Omental fat pad (tissue), 3 donors: ENCODE measurements at regions not wholly inside any gene's neighbourhood (a gene's known extent, or its start where the extent isn't known, plus 50 kb on each side); places are given as distances from the start of the nearest gene placed in this dataset.

Experiments
- ATAC-seq: fragments of 150-250 bp; one replicate; pipeline ENCODE4 v1.9.1; 2016; ENCODE audit warnings: mild to moderate bottlenecking, moderate library complexity; ENCODE audit not compliant: low FRiP score
- DNase-seq: peaks from one replicate; pipeline ENCODE4 v3.0.0-alpha.2; 2019; ENCODE audit warnings: low spot score
- TF ChIP-seq, protein P1 (sequence below), 3 donors: fragments of 450-650 bp; IDR thresholded peaks; one replicate each; pipeline ENCODE4 v1.5.1; 2016 to 2017; ENCODE audit warnings: antibody characterized with exemption in 3 of 3, mild to moderate bottlenecking in 3 of 3, moderate library complexity in 2 of 3

DNA sequence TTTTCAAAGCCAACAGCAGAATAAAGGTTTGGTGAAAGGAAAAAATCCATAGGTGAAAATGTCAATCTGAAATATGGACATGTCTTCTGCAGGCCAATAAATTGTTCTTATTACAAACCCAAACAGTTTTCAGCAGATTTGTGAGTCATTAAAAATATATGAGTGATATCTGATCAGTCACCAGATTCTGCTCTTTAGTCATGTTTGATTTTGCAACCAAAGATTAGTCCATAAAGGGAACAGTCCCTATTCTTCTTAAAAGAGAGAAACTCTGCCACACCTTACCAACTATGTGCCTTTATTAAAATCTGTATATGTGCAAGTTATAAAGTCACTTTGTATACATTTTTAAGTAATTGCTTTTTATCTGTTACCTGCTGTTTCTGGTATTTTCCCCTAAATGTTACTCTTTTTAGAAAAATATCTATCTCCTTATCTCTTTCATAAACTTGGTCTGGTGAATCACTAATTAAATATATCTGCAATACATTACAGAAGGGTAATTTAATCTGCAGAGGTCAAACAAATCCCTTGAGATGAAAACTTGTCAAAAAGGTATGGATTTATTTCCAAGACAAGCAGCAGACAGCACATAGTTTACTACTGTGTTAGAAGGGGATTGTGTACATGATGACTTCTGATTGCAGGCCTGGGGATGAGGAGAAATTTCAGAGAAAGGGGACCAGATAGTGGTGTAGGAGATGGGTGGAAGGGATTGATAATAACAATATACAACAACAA, 322.9 kb upstream of the NWD2 start:
- TF ChIP-seq, protein P1, sequence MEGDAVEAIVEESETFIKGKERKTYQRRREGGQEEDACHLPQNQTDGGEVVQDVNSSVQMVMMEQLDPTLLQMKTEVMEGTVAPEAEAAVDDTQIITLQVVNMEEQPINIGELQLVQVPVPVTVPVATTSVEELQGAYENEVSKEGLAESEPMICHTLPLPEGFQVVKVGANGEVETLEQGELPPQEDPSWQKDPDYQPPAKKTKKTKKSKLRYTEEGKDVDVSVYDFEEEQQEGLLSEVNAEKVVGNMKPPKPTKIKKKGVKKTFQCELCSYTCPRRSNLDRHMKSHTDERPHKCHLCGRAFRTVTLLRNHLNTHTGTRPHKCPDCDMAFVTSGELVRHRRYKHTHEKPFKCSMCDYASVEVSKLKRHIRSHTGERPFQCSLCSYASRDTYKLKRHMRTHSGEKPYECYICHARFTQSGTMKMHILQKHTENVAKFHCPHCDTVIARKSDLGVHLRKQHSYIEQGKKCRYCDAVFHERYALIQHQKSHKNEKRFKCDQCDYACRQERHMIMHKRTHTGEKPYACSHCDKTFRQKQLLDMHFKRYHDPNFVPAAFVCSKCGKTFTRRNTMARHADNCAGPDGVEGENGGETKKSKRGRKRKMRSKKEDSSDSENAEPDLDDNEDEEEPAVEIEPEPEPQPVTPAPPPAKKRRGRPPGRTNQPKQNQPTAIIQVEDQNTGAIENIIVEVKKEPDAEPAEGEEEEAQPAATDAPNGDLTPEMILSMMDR (IDR thresholded peaks at IDR 0.05): no peak
- no peak for ATAC-seq
- no peak for DNase-seq

DNA sequence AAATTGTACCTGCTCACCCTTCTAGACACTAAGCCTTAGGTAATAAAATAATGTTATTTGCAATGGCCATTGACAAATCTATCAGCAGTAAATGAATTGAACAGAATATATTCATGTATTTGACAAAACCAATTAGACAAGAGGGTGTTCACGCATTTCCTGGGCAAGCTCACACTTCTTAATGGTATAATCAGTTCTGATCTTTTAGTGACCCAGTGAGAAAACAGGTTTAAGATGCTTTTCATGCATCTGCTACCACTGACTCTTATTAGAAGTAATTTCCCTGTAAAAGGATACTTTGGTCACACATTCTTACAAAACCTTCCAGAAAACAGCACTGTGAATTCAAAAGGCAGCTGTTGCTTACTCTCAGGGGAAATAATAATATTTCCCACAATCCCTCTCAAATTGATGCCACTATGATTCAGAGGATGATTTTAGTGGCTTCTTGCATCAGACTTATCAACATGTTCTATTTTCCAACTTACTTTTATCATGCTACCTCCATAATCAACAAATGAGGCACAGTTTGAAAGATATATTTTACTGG, 313.9 kb upstream of the NWD2 start:
- no peak for DNase-seq
- TF ChIP-seq, protein P1 (IDR thresholded peaks at IDR 0.05): no peak
- no peak for ATAC-seq

DNA sequence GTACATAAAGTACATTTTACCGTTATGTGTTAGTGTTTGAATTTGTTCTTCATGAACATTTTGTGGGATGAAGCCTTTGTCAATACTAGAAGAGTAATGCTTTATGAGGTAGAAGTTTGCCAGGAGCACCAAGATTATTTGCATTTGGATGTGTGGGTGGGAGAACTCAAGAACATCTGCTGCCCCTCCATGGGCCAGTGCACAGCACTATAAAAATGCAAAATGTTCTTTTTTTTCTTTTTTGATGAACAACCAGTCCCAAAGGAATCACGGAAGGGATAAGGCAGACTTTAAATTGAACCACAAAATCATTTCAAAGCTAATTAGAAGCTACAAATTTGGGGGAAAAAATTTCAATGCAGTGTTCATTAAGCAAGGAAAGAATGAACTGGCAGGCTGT, 300.3 kb upstream of the NWD2 start:
- TF ChIP-seq, protein P1 (IDR thresholded peaks at IDR 0.05): no peak
- no peak for ATAC-seq
- DNase-seq: no peak

DNA sequence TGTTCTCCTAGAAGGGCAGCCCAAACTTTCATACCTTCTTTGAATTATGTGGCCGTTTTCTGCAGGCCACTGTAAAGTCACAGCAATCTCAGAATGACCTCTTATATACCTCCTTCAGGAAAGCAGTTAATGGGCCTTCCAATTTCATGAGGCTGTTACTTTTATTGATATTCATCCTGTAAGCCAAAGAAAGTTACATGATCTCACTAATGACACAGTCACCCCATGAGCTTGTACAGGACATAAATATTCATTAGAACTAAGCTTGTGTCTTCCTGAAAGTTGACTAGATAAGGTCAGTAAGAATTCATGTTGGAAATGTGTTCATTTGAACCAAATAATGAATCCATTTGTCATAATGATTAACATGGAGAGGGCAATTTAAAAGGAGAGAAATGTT, 283.1 kb upstream of the NWD2 start:
- TF ChIP-seq, protein P1 (IDR thresholded peaks at IDR 0.05): no peak
- DNase-seq: no peak
- ATAC-seq: no peak

DNA sequence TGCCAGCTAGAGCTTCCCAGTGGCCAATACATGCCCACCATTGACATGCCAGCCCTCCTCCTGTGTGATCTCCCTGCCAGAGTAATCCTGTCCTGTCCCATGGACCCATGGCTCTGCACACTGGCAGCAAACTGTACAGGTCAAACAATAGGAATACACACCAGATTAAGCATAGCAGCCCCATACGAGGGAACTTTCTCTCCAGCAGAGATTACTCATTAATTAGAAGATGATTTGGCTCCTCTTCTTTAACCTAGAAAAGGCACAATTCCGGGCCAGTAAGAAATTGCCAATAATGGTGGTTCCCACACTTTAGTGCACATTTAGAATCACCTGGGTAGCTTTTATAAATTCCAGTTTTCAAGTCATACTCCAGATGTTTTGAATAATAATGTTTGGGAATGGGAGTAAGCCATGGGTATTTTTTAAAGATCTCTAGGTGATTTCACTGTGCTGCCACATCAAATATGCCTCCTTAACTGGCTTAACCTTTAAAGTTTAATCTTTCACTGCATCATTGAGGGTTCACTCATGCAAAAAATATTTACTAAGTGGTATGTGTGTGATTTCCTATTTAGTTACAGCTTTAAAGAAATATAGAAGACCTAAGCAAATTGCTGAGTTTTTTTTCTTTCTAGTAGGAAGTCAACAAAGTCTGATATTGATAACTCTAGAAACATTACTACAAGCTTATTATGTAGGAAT, 277.6 kb upstream of the NWD2 start:
- TF ChIP-seq, protein P1 (IDR thresholded peaks at IDR 0.05): no peak
- no peak for DNase-seq
- no peak for ATAC-seq

DNA sequence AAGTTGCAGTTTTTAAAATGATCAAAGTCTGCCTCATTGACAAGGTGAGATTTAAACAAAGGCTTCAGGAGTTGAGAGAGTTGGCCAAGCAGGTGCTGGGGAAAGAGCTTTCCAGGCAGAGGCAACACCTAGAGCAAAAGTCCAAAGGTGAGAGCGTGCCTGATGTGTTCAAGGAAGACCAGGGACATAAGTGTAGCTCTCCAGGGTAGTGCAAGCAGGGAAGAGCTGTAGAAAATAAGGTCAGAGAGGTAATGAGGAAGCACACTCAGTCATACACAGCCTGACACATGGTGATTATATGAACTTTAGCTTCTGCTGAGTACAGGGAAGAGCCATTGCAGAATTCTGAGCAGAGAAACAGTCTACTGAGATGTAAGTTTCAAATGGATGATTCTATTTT, 265.0 kb upstream of the NWD2 start:
- ATAC-seq (no peak), DNase-seq (no peak)
- TF ChIP-seq, protein P1 (IDR thresholded peaks at IDR 0.05): no peak
